ENCODE measurements at regions not wholly inside any gene's neighbourhood (a gene's known extent, or its start where the extent isn't known, plus 50 kb on each side); places are given as distances from the start of the nearest gene placed in this dataset.

DNA sequence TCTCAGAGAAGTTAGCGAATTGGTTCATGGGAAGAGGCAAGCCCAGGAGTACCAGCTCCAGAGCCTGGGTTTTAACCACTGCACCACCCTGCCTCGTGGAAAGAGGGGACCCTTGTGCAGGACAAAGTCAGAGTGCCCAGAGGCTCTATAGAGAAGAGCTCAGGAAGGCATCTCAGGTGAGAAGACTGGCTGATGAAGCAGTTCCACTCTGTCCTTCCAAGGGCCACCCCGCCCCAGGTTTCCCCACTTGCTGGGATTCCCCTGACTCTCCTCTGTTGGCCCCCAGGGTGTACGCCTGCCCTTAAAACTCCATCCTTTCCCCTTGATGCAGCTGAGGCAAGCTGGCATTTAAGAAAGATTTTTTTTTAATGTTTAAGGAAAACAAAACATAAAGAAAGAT is 265.8 kb downstream of the BUD13 start:
- intact Hi-C loops (cut with DNase I): no loop called here
- DNase-seq (no peak), ATAC-seq (no peak)

DNA sequence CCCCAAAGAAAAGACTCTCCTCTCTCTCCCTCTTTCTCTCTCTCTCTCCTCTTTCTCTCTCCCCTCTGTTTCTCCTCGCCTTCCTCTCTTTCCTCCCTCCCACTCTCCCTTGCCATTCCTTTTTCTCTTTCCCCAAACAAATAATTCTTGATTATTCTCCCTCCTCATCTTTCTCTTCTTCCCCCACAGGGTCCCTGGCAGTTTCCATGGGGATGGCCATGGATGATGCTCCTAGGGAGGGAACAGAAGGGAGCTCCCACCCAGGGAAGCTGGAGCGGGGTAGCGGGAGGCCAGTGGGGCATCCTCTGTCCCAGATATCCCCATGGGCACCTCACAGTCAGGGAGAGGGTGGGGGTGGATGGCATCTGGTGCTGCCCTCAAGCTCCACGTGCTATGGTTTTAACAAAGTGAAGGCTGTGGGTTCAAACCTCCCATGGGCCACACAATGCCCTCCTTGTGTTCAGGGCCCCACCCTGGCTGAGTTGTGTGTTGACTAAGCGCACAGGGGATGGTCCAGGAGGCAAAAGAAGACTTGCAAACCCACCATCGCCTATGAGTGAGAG is 266.4 kb downstream of the BUD13 start:
- Histone ChIP-seq H3K4me3 (no peak overlapping the region), H3K27me3 (no peaks in the 10 kb centered on the region), H3K27ac (no peak overlapping the region), H3K4me1 (no peaks in the 10 kb centered on the region), H3K9me3 (no peaks in the 10 kb centered on the region), H3K36me3 (replicated peaks in 1 of 2; ENCODE audit: insufficient read depth in 1 of 2, low read depth in 2 of 2) (no peaks in the 10 kb centered on the region)
- no peak for ATAC-seq
- no peak for DNase-seq
- intact Hi-C loops (cut with DNase I): no loop called here
- WGBS, 2 donors: 47 to 54% methylated on average over 6 of the region's 6 CpGs
- TF ChIP-seq, protein P1, sequence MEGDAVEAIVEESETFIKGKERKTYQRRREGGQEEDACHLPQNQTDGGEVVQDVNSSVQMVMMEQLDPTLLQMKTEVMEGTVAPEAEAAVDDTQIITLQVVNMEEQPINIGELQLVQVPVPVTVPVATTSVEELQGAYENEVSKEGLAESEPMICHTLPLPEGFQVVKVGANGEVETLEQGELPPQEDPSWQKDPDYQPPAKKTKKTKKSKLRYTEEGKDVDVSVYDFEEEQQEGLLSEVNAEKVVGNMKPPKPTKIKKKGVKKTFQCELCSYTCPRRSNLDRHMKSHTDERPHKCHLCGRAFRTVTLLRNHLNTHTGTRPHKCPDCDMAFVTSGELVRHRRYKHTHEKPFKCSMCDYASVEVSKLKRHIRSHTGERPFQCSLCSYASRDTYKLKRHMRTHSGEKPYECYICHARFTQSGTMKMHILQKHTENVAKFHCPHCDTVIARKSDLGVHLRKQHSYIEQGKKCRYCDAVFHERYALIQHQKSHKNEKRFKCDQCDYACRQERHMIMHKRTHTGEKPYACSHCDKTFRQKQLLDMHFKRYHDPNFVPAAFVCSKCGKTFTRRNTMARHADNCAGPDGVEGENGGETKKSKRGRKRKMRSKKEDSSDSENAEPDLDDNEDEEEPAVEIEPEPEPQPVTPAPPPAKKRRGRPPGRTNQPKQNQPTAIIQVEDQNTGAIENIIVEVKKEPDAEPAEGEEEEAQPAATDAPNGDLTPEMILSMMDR (IDR thresholded peaks at IDR 0.05): no peak
- no peak for TF ChIP-seq POLR2A (IDR thresholded peaks at IDR 0.05)

More for the DNA sequence above, 265.8 kb downstream of the BUD13 start:
- Histone ChIP-seq H3K36me3 (replicated peaks in 1 of 2; ENCODE audit: insufficient read depth in 1 of 2, low read depth in 2 of 2) (no peaks in the 10 kb centered on the region), H3K4me1 (no peaks in the 10 kb centered on the region), H3K9me3 (no peaks in the 10 kb centered on the region), H3K27me3 (no peaks in the 10 kb centered on the region), H3K4me3 (no peak overlapping the region), H3K27ac (no peak overlapping the region)
- TF ChIP-seq POLR2A (IDR thresholded peaks at IDR 0.05): no peak
- TF ChIP-seq, protein P1 (IDR thresholded peaks at IDR 0.05): no peak
- WGBS, 2 donors: 59 to 63% methylated on average over 3 to 4 of the region's 4 CpGs

DNA sequence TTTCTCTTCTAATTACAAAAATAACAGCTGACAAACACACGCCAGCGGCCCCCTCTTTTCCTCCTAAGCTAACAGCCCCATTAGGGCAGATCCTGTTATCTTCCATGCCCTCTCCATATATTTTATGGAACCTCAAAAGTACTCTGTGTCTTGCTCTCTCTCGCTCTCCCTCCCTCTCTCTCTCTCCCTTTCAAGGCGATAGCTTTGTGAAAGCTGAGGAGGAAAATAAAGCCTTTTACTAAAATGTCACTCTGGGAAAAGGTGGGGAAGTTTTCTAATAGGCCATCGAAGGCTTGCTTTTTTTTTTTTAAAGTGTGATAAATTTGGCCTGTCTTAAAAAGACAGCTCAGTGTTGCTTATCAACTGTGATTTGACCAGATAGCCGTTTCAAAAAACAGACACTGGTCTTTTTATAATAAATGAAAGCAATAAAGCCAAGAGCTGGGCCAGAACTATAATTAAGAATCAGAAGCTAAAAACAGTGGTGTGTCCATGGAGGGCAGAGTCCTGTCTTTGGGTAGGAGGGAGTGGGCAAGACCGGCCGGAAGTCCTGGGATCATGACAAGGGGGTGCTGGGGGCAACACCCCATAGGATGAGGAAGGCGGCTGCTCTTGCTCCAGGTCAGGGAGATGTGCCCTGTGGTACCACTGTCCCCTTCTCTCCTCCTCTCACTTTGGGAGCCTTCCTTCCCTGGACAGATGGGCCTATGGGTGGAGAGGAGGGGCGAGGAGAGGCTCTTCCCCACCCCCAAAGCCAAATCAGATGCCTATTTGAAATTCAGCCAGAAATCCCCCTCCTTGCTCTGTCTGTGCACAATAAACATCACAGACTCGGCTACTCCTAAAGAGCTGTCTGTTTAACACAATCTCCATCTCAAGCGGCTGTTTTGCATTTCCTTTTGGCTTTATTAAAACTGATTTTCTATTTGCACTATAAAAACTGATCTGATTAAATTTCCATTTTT is 267.2 kb downstream of the BUD13 start:
- H3K27ac ChIP-seq: no peak overlapping the region
- H3K4me1 ChIP-seq: no peaks in the 10 kb centered on the region
- 52 to 57% methylated on average over 12 of the region's 12 CpGs for WGBS, 2 donors
- no peaks in the 10 kb centered on the region for H3K27me3 ChIP-seq
- TF ChIP-seq, protein P1 (IDR thresholded peaks at IDR 0.05): no peak
- intact Hi-C loops (cut with DNase I): no loop called here
- no peaks in the 10 kb centered on the region for H3K9me3 ChIP-seq
- ATAC-seq (no peak), DNase-seq (no peak)
- H3K36me3 ChIP-seq (replicated peaks in 1 of 2; ENCODE audit: insufficient read depth in 1 of 2, low read depth in 2 of 2): no peaks in the 10 kb centered on the region
- no peak overlapping the region for H3K4me3 ChIP-seq

DNA sequence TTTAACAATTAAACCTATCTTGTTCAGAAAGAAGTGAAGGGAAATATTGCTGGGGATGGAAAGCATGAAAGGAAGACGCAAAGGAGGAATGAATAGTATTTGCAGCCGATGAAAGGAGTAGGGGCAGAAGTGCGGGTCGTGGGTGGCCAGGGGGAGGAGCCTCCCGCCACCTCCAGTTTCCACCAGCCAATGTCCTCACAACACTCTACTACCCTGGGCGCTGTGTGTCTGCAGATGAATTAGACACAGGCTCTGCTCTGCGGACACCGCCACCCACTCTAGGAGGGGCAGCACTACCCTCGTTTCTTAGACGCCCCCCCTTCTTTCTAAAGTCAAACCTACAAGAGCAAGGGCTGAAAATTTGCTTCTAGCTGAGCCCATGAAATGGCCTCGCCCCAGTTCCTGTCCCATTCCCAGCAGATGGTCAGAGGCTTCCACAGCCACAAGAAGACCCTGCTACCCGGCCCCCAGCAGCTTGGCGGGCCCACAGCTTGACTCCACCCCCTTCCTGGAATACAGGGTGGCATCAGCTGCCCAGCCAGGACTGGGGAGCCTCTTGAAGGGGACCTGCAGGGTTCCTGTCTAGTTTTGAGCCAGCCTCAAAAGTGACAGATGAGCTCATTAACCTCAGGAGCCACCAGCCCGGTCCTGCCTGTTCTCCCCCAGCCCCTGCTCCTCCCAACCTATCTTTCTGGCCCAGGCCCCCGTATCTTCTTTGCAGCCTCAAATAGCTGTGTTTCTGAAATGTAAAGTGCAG is 268.1 kb downstream of the BUD13 start:
- Histone ChIP-seq H3K36me3 (replicated peaks in 1 of 2; ENCODE audit: insufficient read depth in 1 of 2, low read depth in 2 of 2) (no peaks in the 10 kb centered on the region), H3K27ac (no peak overlapping the region), H3K4me1 (no peaks in the 10 kb centered on the region), H3K4me3 (no peak overlapping the region), H3K27me3 (peaks cover 0 to 4% of the 10 kb centered on the region in 2 donors), H3K9me3 (no peaks in the 10 kb centered on the region)
- intact Hi-C loops (cut with DNase I): no loop called here
- ATAC-seq: no peak
- TF ChIP-seq, protein P1 (IDR thresholded peaks at IDR 0.05): no peak
- TF ChIP-seq POLR2A (IDR thresholded peaks at IDR 0.05): no peak
- WGBS, 2 donors: 48 to 61% methylated on average over 15 of the region's 15 CpGs
- DNase-seq: no peak
